IPS-20b (cell line): ENCODE measurements at regions not wholly inside any gene's neighbourhood (a gene's known extent, or its start where the extent isn't known, plus 50 kb on each side); places are given as distances from the start of the nearest gene placed in this dataset.

Experiments
- H3K27ac ChIP-seq: one replicate; pipeline ENCODE4 v1.5.1; 2013; ENCODE audit warnings: low read length
- H3K27me3 ChIP-seq: 2 replicates; pipeline ENCODE4 v1.6.1; 2013; ENCODE audit warnings: mild to moderate bottlenecking, low read length, inconsistent platforms; ENCODE audit not compliant: insufficient read depth
- H3K36me3 ChIP-seq: 2 replicates; pipeline ENCODE4 v1.6.1; 2013; ENCODE audit warnings: low read depth, mild to moderate bottlenecking, inconsistent platforms, low read length, moderate library complexity; ENCODE audit not compliant: insufficient read depth
- H3K4me1 ChIP-seq: 2 replicates; pipeline ENCODE4 v1.6.1; 2013; ENCODE audit warnings: mild to moderate bottlenecking, control low read depth, inconsistent platforms, low read length, moderate library complexity; ENCODE audit not compliant: insufficient read depth
- H3K4me3 ChIP-seq: 2 replicates; pipeline ENCODE4 v1.5.1; 2013; ENCODE audit warnings: mild to moderate bottlenecking, low read length, inconsistent platforms
- H3K9ac ChIP-seq: 2 replicates; pipeline ENCODE4 v1.6.1; 2013; ENCODE audit warnings: low read depth, mild to moderate bottlenecking, inconsistent platforms, low read length, moderate library complexity
- H3K9me3 ChIP-seq: 2 replicates; pipeline ENCODE4 v1.6.1; 2013; ENCODE audit warnings: mild to moderate bottlenecking, low read depth, low read length, inconsistent platforms; ENCODE audit not compliant: insufficient read depth

DNA sequence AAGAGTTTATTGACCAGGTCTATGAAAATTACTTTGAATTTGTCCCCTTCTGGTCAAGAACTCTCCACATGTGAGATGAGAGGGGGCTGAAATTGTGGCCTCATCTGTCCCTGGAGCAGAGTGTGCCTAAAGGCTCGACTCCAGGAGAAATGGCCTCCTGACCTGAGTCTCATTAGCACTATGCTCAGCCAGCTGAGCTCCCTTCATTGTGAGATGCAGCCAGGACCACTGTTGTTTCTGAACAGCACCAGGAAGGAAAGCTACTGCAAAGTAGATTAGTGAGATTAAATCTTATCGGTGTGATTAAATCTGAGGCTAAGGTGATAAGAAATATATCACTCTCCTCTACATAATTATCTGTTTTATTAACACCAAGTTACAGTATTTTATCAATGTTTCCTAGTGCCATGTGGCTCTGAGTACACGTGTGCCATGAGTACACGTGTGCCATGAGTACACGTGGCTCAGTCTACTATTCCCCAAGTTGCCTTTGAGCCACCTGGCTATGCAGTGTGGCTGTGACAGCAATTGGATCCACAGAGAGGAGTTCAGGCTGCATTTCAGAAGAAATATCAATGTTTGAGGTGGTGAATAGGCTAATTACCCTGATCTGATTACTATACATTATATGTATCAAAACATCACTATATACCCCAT is 126.9 kb downstream of the IPMK start:
- Histone ChIP-seq H3K4me1 (no peaks in the 10 kb centered on the region), H3K27ac (no peak overlapping the region), H3K9ac (no peak overlapping the region), H3K36me3 (no peaks in the 10 kb centered on the region), H3K27me3 (no peaks in the 10 kb centered on the region), H3K4me3 (no peak overlapping the region), H3K9me3 (peaks cover 15% of the 10 kb centered on the region)

DNA sequence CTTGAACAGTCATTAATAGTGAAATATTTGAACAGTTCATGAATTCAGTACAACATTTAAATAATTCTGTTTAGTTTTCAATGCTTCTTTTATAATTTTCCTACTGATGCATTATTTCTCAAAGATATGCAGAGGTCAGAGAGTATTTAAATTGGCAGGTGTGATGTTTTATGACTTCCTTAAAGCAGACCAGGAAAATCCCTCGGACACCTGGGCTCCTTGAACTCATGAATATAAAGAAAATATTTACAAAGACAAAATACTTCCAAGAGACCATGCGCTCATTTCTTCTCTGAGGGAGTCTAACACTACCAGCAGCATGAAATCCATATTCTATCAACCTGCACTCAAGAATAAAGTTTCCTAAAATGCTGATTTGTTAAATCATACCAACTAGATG is 127.6 kb downstream of the IPMK start:
- Histone ChIP-seq H3K27me3 (no peaks in the 10 kb centered on the region), H3K4me1 (no peaks in the 10 kb centered on the region), H3K4me3 (no peak overlapping the region), H3K27ac (no peak overlapping the region), H3K9me3 (peaks cover 15% of the 10 kb centered on the region), H3K9ac (no peak overlapping the region), H3K36me3 (no peaks in the 10 kb centered on the region)

DNA sequence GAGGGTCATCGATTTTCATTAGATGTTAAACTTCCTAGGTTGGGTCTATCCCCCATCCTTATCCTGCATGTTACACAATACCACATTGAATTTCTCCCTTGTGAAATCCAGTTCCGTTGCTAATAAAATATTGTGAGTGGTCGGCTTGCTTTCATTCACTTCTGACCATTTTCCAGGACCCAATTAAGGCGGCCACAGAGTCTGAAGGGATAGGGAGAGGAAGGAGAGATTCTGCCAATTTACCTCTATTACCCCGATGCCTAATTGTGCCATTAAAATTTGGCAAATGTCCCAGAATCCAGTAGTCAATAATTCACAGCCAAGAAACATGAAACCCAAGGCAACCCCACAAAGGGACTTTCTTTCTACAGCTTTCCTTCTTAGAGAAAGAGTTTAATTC is 129.9 kb downstream of the IPMK start:
- Histone ChIP-seq H3K27ac (no peak overlapping the region), H3K9me3 (peaks cover 3% of the 10 kb centered on the region; the same call in 1 of the 2 replicates), H3K27me3 (no peaks in the 10 kb centered on the region), H3K4me1 (no peaks in the 10 kb centered on the region), H3K36me3 (no peaks in the 10 kb centered on the region), H3K4me3 (no peak overlapping the region), H3K9ac (no peak overlapping the region)

DNA sequence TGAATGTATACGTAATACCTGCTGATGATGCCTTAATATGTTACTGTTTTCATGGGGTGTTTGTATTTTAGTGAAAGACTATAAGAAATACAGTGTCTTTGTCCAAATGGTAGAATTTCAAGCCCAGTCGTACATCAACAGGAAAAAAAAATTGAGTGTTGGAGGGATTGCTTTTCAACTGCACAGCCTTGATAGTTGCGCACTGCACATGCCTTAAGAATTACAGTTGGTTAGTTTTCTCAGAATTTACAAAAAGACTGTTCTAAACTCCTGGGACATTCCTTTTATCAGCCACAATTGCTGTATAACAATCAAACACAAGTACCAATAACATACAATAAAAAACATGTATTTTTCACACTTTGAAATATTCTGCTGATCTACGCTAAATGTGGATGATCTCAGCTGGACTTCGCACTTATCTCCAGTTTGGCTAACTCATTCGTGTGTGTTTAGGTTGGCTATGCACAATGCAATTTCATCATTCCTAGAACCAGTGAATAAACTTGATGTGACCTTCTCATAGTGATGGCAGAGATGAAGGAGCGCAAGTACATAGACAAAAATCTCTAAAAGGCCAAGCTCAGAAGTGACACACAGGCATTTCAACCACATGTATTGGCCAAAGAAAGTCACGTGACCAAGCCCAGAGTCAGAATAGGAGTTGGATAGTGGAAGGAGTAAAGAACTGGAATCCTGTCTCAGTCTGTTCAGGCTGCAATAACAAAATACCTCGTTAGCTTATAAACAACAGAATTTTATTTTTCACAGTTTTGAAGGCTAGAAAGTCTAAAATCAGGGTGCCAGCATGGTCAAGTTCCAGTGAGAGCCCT is 152.3 kb downstream of the IPMK start:
- Histone ChIP-seq H3K27ac (no peak overlapping the region), H3K9ac (no peak overlapping the region), H3K4me3 (no peak overlapping the region), H3K4me1 (no peaks in the 10 kb centered on the region), H3K27me3 (no peaks in the 10 kb centered on the region), H3K9me3 (no peaks in the 10 kb centered on the region), H3K36me3 (no peaks in the 10 kb centered on the region)

DNA sequence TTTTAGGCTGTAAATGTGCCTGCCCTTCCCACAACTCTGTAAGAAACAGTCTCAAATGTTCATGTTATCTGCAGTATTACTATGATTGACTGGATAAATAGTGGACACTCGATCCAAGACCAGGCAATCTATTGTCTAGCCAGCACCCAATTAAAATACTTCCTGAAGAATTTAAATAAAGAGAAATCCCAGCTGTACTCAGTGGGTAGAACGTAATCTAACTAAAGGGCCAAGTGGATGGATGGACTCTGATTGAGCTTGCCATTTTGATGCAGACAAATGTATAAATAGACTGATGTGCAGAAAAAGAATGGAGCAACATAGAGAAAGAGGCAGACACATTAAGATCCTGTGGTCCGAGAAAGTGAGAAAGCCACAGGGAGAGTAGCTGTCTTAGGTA is 158.0 kb downstream of the IPMK start:
- H3K27me3 ChIP-seq: no peaks in the 10 kb centered on the region
- no peak overlapping the region for H3K4me3 ChIP-seq
- H3K27ac ChIP-seq: no peak overlapping the region
- H3K4me1 ChIP-seq: no peaks in the 10 kb centered on the region
- no peaks in the 10 kb centered on the region for H3K36me3 ChIP-seq
- no peaks in the 10 kb centered on the region for H3K9me3 ChIP-seq
- H3K9ac ChIP-seq: no peak overlapping the region

DNA sequence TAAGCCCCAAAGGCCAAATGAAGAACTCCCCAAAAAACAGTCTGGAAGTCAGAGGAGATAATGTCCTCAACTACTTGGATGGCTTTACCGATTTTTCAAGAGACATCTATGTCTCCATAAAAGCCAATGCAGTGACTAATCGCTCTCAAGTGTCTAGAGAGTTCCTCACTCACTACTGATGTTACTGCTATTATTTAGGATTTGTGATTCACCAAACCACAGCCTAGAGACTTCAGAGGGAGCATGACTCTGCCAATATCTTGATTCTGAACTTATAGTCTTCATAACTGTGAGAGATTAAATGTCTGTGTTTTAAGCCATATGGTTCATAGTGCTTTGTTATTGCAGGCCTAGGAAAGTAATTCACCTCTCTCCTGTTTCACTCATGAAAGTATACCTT is 160.2 kb downstream of the IPMK start:
- Histone ChIP-seq H3K36me3 (no peaks in the 10 kb centered on the region), H3K4me1 (no peaks in the 10 kb centered on the region), H3K27ac (no peak overlapping the region), H3K4me3 (no peak overlapping the region), H3K9me3 (0 out of 2 replicates have a peak, but pooled peaks cover 5% of the 10 kb centered on the region), H3K27me3 (no peaks in the 10 kb centered on the region), H3K9ac (no peak overlapping the region)

DNA sequence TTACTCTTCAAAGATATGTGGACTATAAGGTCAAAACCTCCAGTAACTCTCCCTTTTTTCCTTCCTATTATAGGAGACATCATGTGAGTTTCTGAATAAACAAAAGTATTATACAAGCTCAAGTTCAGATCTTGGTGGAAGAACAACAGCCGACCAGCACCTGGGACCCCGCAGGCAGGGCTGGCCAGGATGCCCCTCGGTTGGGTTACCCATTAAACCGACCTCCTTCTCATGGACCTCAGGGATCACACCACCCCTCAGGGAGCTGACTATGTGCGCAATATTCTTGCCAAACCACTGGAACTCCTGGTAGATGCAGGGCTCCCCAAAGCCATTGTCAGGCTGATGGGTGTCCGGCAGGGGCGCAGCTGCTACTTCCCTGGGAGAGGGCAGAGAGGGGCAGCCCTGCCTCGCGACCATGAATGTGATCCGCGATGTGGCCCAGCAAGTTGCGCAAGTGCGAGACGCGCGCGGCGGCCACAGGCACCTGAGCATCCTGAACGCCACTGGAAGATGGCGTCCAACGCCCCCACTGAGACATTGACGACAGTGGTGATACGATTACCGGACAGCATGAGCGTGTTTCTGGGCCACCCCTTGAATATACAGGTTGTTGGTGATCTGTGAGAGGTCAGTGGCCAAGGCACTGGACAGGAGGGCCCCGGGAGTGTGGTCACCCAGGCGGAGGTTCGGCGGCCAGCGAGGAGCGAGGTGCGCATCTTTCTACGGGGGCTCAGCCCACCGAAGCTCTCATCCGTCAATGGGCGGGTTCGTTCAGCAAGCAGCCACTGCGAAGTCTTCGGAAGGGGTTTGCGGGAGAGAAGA is 161.3 kb downstream of the IPMK start:
- Histone ChIP-seq H3K27ac (no peak overlapping the region), H3K9ac (no peak overlapping the region), H3K4me1 (peaks cover 3% of the 10 kb centered on the region; the same call in 1 of the 2 replicates), H3K27me3 (no peaks in the 10 kb centered on the region), H3K36me3 (no peaks in the 10 kb centered on the region), H3K4me3 (no peak overlapping the region), H3K9me3 (0 out of 2 replicates have a peak, but pooled peaks cover 7% of the 10 kb centered on the region)

DNA sequence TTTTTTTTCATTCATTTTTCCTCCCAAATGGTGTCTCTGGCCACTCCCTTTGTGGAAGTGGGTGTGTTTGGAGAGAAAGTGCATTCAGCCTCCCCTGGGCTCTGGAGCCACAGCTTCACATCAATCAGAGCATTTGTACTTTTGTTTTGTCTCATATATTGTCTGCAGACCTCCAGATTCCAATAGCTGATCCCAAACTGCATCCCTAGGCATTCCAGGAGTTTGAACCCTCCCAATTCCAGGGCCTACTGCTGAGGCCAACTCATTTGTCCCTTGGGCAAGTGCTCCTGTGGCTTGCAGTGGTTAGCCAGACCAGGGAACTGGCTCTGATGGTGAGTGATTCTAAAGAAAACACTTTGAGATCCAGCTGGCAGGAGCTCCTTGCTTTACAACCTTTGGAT is 163.3 kb downstream of the IPMK start:
- H3K9me3 ChIP-seq: 0 out of 2 replicates have a peak, but pooled peaks cover 7% of the 10 kb centered on the region
- H3K27ac ChIP-seq: no peak overlapping the region
- no peaks in the 10 kb centered on the region for H3K27me3 ChIP-seq
- H3K4me3 ChIP-seq: no peak overlapping the region
- H3K4me1 ChIP-seq: peaks cover 5% of the 10 kb centered on the region; the same call in 1 of the 2 replicates
- H3K9ac ChIP-seq: no peak overlapping the region
- no peaks in the 10 kb centered on the region for H3K36me3 ChIP-seq

DNA sequence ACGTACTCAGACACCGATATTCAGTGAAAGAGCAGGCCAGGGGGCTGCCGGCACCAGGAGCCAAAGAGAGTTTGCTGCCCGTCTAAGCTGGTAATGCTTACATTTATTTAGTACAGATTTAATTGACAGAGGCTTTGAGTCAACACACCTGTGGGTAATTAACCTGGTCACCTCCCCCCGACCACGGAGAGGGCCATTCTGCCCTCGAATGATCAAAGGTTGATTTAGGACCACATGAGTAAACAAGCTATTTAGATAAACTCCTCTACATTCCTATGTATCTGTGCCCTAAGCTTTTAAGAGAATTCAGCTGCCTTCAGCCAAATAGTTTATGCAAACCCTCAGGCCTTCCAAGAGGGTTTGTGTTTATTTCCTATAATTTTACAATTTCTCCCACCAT is 164.8 kb downstream of the IPMK start:
- H3K4me3 ChIP-seq: no peak overlapping the region
- H3K27me3 ChIP-seq: no peaks in the 10 kb centered on the region
- no peak overlapping the region for H3K27ac ChIP-seq
- H3K36me3 ChIP-seq: no peaks in the 10 kb centered on the region
- H3K9me3 ChIP-seq: 0 out of 2 replicates have a peak, but pooled peaks cover 7% of the 10 kb centered on the region
- no peak overlapping the region for H3K9ac ChIP-seq
- peaks cover 5% of the 10 kb centered on the region; the same call in 1 of the 2 replicates for H3K4me1 ChIP-seq

DNA sequence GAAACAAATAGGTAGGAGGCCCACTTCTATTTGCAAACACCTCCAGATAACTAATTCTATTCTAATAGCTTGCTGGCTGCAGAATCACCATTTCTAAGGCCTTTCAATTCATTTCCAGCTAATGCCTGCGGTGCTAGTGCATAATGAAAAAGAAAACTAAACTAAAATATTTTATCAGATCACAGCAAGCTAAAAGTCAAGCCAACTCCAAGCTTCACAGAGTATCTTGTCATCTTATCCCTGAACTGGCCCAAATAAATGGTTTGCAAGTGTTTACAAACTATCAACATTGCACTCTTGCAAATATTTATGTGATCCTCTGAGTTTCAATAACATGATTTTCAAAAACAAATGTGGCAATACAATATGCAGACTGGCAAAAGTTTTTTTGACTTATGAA is 166.0 kb downstream of the IPMK start:
- Histone ChIP-seq H3K36me3 (no peaks in the 10 kb centered on the region), H3K27ac (no peak overlapping the region), H3K4me3 (no peak overlapping the region), H3K4me1 (peaks cover 5% of the 10 kb centered on the region; the same call in 1 of the 2 replicates), H3K9ac (no peak overlapping the region), H3K9me3 (0 out of 2 replicates have a peak, but pooled peaks cover 7% of the 10 kb centered on the region), H3K27me3 (no peaks in the 10 kb centered on the region)

DNA sequence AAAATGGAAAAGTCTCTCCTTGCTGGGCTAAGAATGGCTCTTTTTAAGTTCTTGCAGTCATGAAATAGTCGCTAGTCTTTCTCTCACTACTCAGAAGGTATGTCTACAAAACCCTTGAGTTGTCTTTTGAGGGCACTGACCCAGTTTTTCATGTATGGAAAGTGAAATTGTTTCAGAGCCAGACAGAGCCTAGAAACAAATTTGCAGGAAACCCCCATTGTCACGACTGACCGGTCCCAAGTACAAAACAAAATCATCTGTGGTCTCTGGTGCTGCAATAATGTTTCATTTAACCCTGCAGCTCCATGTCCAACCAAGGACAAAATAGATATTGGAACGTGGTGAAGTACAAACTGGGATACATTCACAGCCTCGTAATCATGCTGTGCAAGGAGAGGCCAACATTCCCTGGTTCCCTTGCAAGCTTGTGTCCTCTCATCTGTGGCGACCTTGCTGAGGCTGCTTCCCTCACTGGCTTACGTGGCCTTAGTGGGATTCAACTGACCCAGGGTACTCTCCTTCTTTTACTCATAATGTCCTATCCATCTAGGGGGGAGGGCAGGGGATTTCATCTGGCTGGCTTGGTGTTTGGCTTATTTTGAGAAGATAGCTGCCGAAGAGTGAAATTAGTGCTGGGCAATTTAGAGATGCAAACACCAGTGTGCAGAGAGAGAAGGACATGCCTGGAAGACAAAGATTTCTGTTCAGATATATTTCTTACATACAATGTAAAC is 172.5 kb downstream of the IPMK start:
- Histone ChIP-seq H3K27me3 (no peaks in the 10 kb centered on the region), H3K9me3 (no peaks in the 10 kb centered on the region), H3K36me3 (no peaks in the 10 kb centered on the region), H3K9ac (no peak overlapping the region), H3K4me1 (no peaks in the 10 kb centered on the region), H3K4me3 (no peak overlapping the region), H3K27ac (no peak overlapping the region)
